HCT116 (cell line): ENCODE measurements at regions not wholly inside any gene's neighbourhood (a gene's known extent, or its start where the extent isn't known, plus 50 kb on each side); places are given as distances from the start of the nearest gene placed in this dataset.

Experiments used
- TCF7L2 ChIP-seq: IDR thresholded peaks from 2 replicates; pipeline ENCODE4 v1.7.0; 2011; ENCODE audit warnings: borderline replicate concordance, inconsistent platforms; ENCODE audit not compliant: insufficient read depth, insufficient read length; ENCODE audit errors: extremely low read depth
- TF ChIP-seq, protein P1 (sequence below), 3 experiments: fragments of 200-600 bp in 1 of 3; sonication (generic) in 1 of 3; IDR thresholded peaks in 2 of 3; conservative IDR thresholded peaks in 1 of 3; 2 replicates each; pipeline ENCODE4 v1.5.1; 2012 to 2017; ENCODE audit warnings: low read depth in 2 of 3, low read length in 2 of 3, antibody characterized with exemption in 1 of 3, borderline replicate concordance in 1 of 3, control low read depth in 1 of 3, mild to moderate bottlenecking in 1 of 3, mixed read lengths in 1 of 3, mixed run types in 1 of 3, moderate library complexity in 1 of 3; ENCODE audit not compliant: insufficient read depth in 1 of 3
- TF ChIP-seq, protein P2 (sequence below): IDR thresholded peaks from 2 replicates; pipeline ENCODE4 v1.6.1; 2012; ENCODE audit warnings: low read depth

DNA sequence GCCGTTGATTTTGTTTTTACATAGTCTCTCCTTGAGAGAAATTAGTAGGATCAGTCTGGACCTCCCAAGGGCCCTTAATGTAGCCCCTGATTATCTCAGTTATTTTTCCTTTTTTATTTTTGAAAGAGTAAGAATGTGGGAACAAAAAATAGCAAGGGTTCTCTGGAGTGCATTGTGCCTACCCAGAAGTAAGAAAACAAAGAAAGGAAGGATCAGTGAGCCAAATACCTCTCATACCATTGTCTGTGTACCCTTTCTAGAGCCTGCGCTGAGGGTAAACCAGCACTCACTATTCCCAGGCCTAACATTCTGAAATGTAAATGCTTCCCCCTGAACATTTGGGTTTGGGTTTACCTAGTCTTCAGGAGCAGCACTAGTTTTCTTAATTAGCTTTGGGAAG lies 213.0 kb upstream of the TARS1 start:
- TF ChIP-seq, protein P1, sequence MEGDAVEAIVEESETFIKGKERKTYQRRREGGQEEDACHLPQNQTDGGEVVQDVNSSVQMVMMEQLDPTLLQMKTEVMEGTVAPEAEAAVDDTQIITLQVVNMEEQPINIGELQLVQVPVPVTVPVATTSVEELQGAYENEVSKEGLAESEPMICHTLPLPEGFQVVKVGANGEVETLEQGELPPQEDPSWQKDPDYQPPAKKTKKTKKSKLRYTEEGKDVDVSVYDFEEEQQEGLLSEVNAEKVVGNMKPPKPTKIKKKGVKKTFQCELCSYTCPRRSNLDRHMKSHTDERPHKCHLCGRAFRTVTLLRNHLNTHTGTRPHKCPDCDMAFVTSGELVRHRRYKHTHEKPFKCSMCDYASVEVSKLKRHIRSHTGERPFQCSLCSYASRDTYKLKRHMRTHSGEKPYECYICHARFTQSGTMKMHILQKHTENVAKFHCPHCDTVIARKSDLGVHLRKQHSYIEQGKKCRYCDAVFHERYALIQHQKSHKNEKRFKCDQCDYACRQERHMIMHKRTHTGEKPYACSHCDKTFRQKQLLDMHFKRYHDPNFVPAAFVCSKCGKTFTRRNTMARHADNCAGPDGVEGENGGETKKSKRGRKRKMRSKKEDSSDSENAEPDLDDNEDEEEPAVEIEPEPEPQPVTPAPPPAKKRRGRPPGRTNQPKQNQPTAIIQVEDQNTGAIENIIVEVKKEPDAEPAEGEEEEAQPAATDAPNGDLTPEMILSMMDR (IDR thresholded peaks at IDR 0.05 in 2 of 3, conservative IDR thresholded peaks at IDR 0.05 in 1 of 3; ENCODE audit: borderline replicate concordance in 1 of 3, insufficient read depth in 1 of 3, low read depth in 2 of 3, low read length in 2 of 3): no peak
- no peak for TF ChIP-seq TCF7L2
- TF ChIP-seq, protein P2, sequence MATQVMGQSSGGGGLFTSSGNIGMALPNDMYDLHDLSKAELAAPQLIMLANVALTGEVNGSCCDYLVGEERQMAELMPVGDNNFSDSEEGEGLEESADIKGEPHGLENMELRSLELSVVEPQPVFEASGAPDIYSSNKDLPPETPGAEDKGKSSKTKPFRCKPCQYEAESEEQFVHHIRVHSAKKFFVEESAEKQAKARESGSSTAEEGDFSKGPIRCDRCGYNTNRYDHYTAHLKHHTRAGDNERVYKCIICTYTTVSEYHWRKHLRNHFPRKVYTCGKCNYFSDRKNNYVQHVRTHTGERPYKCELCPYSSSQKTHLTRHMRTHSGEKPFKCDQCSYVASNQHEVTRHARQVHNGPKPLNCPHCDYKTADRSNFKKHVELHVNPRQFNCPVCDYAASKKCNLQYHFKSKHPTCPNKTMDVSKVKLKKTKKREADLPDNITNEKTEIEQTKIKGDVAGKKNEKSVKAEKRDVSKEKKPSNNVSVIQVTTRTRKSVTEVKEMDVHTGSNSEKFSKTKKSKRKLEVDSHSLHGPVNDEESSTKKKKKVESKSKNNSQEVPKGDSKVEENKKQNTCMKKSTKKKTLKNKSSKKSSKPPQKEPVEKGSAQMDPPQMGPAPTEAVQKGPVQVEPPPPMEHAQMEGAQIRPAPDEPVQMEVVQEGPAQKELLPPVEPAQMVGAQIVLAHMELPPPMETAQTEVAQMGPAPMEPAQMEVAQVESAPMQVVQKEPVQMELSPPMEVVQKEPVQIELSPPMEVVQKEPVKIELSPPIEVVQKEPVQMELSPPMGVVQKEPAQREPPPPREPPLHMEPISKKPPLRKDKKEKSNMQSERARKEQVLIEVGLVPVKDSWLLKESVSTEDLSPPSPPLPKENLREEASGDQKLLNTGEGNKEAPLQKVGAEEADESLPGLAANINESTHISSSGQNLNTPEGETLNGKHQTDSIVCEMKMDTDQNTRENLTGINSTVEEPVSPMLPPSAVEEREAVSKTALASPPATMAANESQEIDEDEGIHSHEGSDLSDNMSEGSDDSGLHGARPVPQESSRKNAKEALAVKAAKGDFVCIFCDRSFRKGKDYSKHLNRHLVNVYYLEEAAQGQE: no peak
